ENCODE measurements at regions not wholly inside any gene's neighbourhood (a gene's known extent, or its start where the extent isn't known, plus 50 kb on each side); places are given as distances from the start of the nearest gene placed in this dataset.
A peak's percentile ranks its signal among the peaks of the same experiment; 100 is the strongest.

DNA sequence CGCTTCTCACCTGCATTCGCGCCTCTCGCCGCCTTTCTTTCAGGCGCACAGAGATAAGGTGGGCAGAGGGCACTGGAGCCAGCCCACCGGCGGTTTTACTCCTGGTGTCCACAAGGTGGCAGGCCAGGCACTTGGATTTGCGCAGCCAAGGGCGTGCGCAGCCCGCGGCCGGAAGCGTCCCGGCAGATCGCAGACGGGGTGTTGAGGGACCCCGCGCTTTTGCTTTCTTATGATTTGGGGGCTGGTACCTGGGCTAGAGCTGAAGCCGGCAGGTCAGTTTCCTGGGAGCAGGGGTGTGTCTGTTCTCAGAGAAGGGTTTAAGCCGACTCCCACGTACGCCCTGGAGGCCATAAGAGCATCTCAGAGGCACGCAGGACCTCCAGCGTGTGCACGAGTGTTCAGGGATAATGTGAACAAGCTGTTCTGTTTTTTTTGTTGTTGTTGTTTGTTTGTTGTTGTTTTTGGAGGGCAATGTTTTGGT lies 305.6 kb upstream of the CXCR4 start:
- DNase-seq, result peak; percentile 95
- H3K4me3 ChIP-seq (ENCODE audit: low read length), result peak overlapping the region; percentile 69
- H3K9ac ChIP-seq (ENCODE audit: extremely low read depth, low read length, poor library complexity, severe bottlenecking), result no peak overlapping the region
- Mint-ChIP-seq H3K27ac (no peak overlapping the region), H3K4me1 (peaks cover 4% of the 10 kb centered on the region), H3K36me3 (ENCODE audit: low read depth) (no peaks in the 10 kb centered on the region), H3K27me3 (ENCODE audit: insufficient read depth) (peaks cover 83% of the 10 kb centered on the region), H3K9me3 (no peaks in the 10 kb centered on the region), H3K4me3 (peak overlapping the region; percentile 51)
- H3K4me1 ChIP-seq (ENCODE audit: control insufficient read depth, insufficient read depth, low read length), result no peaks in the 10 kb centered on the region
- H3K27ac ChIP-seq (ENCODE audit: low read depth, low read length), result no peak overlapping the region
- H3K27me3 ChIP-seq (ENCODE audit: control insufficient read depth, insufficient read depth, low read length, poor library complexity, severe bottlenecking), result peaks cover 78% of the 10 kb centered on the region
- no peaks in the 10 kb centered on the region for H3K36me3 ChIP-seq (ENCODE audit: control insufficient read depth, insufficient read depth, low read length)
- WGBS, 2 experiments (ENCODE audit: insufficient coverage in 1 of 2, insufficient read length in 1 of 2), result 2 to 13% methylated on average over 22 to 27 of the region's 27 CpGs
- TF ChIP-seq, protein P1, sequence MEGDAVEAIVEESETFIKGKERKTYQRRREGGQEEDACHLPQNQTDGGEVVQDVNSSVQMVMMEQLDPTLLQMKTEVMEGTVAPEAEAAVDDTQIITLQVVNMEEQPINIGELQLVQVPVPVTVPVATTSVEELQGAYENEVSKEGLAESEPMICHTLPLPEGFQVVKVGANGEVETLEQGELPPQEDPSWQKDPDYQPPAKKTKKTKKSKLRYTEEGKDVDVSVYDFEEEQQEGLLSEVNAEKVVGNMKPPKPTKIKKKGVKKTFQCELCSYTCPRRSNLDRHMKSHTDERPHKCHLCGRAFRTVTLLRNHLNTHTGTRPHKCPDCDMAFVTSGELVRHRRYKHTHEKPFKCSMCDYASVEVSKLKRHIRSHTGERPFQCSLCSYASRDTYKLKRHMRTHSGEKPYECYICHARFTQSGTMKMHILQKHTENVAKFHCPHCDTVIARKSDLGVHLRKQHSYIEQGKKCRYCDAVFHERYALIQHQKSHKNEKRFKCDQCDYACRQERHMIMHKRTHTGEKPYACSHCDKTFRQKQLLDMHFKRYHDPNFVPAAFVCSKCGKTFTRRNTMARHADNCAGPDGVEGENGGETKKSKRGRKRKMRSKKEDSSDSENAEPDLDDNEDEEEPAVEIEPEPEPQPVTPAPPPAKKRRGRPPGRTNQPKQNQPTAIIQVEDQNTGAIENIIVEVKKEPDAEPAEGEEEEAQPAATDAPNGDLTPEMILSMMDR (conservative IDR thresholded peaks at IDR 0.05), result peak; percentile 98
- H3K9me3 ChIP-seq (ENCODE audit: control insufficient read depth, low read length), result no peaks in the 10 kb centered on the region

DNA sequence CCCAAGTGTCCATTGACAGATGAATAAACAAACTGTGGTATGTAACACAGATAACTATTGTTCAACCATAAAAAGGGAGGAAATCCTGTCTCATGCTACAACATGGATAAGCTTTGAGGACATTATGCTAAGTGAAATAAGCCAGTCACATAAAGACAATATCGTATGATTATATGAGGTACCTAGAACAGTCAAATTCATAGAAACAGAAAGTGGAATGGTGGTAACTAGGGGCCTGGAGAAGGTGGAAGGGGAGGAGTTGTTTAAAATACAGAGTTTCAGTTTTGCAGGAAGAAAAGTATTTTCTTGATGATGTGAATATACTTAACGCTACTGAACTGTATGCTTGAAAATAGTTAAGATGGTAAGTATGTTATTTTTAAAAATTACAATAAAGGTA lies 304.6 kb upstream of the CXCR4 start:
- Histone ChIP-seq H3K4me1 (ENCODE audit: control insufficient read depth, insufficient read depth, low read length) (no peaks in the 10 kb centered on the region), H3K9ac (ENCODE audit: extremely low read depth, low read length, poor library complexity, severe bottlenecking) (no peak overlapping the region), H3K4me3 (ENCODE audit: low read length) (no peak overlapping the region), H3K27ac (ENCODE audit: low read depth, low read length) (no peak overlapping the region), H3K36me3 (ENCODE audit: control insufficient read depth, insufficient read depth, low read length) (no peaks in the 10 kb centered on the region), H3K27me3 (ENCODE audit: control insufficient read depth, insufficient read depth, low read length, poor library complexity, severe bottlenecking) (peaks cover 88% of the 10 kb centered on the region), H3K9me3 (ENCODE audit: control insufficient read depth, low read length) (no peaks in the 10 kb centered on the region)
- Mint-ChIP-seq H3K27me3 (ENCODE audit: insufficient read depth) (peaks cover 92% of the 10 kb centered on the region), H3K4me1 (peaks cover 4% of the 10 kb centered on the region), H3K27ac (no peak overlapping the region), H3K9me3 (no peaks in the 10 kb centered on the region), H3K4me3 (no peak overlapping the region), H3K36me3 (ENCODE audit: low read depth) (no peaks in the 10 kb centered on the region)
- WGBS, 2 experiments (ENCODE audit: insufficient coverage in 1 of 2, insufficient read length in 1 of 2), result 90 to 100% methylated on average over 2 of the region's 2 CpGs
- TF ChIP-seq, protein P1 (conservative IDR thresholded peaks at IDR 0.05), result no peak
- no peak for DNase-seq

GRCh38 chr2:136420346-136420745 lies 302.4 kb upstream of the CXCR4 start:
- Histone ChIP-seq H3K4me3 (ENCODE audit: low read length) (no peak overlapping the region), H3K27ac (ENCODE audit: low read depth, low read length) (no peak overlapping the region), H3K27me3 (ENCODE audit: control insufficient read depth, insufficient read depth, low read length, poor library complexity, severe bottlenecking) (peaks cover 74% of the 10 kb centered on the region), H3K36me3 (ENCODE audit: control insufficient read depth, insufficient read depth, low read length) (no peaks in the 10 kb centered on the region), H3K9ac (ENCODE audit: extremely low read depth, low read length, poor library complexity, severe bottlenecking) (no peak overlapping the region), H3K9me3 (ENCODE audit: control insufficient read depth, low read length) (no peaks in the 10 kb centered on the region), H3K4me1 (ENCODE audit: control insufficient read depth, insufficient read depth, low read length) (no peaks in the 10 kb centered on the region)
- Mint-ChIP-seq H3K4me1 (peaks cover 4% of the 10 kb centered on the region), H3K4me3 (no peak overlapping the region), H3K9me3 (no peaks in the 10 kb centered on the region), H3K27ac (no peak overlapping the region), H3K27me3 (ENCODE audit: insufficient read depth) (peaks cover 80% of the 10 kb centered on the region), H3K36me3 (ENCODE audit: low read depth) (no peaks in the 10 kb centered on the region)
- TF ChIP-seq, protein P1 (conservative IDR thresholded peaks at IDR 0.05), result no peak
- WGBS, 2 experiments (ENCODE audit: insufficient coverage in 1 of 2, insufficient read length in 1 of 2), result 73 to 74% methylated on average over 6 of the region's 6 CpGs
- DNase-seq, result no peak
